Lower leg skin (tissue), 4 donors: ENCODE measurements at regions not wholly inside any gene's neighbourhood (a gene's known extent, or its start where the extent isn't known, plus 50 kb on each side); places are given as distances from the start of the nearest gene placed in this dataset.

Source experiments
- DNase-seq, 2 donors: peaks; one replicate each; pipeline ENCODE4 v3.0.0-alpha.2; 2019; ENCODE audit warnings: low spot score in 2 of 2
- H3K4me3 ChIP-seq: fragments of 200-600 bp; sonication (generic); 2 replicates; pipeline ENCODE4 v1.5.1; 2017; ENCODE audit warnings: mild to moderate bottlenecking, low read depth; ENCODE audit not compliant: poor library complexity, severe bottlenecking
- CTCF ChIP-seq, 3 donors: fragments of 450-650 bp; IDR thresholded peaks; one replicate each; pipeline ENCODE4 v1.5.1; 2016; ENCODE audit warnings: antibody characterized with exemption in 3 of 3, mild to moderate bottlenecking in 3 of 3, moderate library complexity in 2 of 3
- POLR2A ChIP-seq, 2 donors: fragments of 450-650 bp; IDR thresholded peaks; one replicate each; pipeline ENCODE4 v1.6.1; 2016 to 2017; ENCODE audit warnings: antibody characterized with exemption in 2 of 2, mild to moderate bottlenecking in 1 of 2, moderate library complexity in 1 of 2
- WGBS, 2 donors: methylation state at CpG; one replicate each; pipeline ENCODE4 v1.1.5; 2018; 5-methylcytosine and 5-hydroxymethylcytosine counted together
- intact Hi-C: fragments of 100-400 bp; cut with DNase I; formaldehyde crosslinking; loops from one replicate; pipeline ENCODE4 v1.15.0; 2023; ENCODE audit warnings: low total_unique reads

- TF ChIP-seq POLR2A (IDR thresholded peaks at IDR 0.05) (no peak), CTCF (IDR thresholded peaks at IDR 0.05) (no peak)
- no peak for DNase-seq
- intact Hi-C loops: no loop called here
- H3K4me3 ChIP-seq: no peak overlapping the region
Observed at GRCh38 chr4:130293692-130294091, 1197.7 kb downstream of the C4orf33 start.

- TF ChIP-seq CTCF (IDR thresholded peaks at IDR 0.05) (no peak), POLR2A (IDR thresholded peaks at IDR 0.05) (no peak)
- intact Hi-C loops: no loop called here
- no peak overlapping the region for H3K4me3 ChIP-seq
- DNase-seq: no peak
Observed at GRCh38 chr4:130296448-130296847, 1200.5 kb downstream of the C4orf33 start.

- DNase-seq: no peak
- WGBS, 2 donors: 70 to 72% methylated on average over 2 of the region's 2 CpGs
Observed at GRCh38 chr4:130306566-130306965, 1210.6 kb downstream of the C4orf33 start.

GRCh38 chr4:130309221-130309620 is 1213.3 kb downstream of the C4orf33 start:
- intact Hi-C loops: no loop called here
- H3K4me3 ChIP-seq: no peak overlapping the region
- 89 to 96% methylated on average over 2 of the region's 2 CpGs for WGBS, 2 donors
- no peak for DNase-seq
- TF ChIP-seq POLR2A (IDR thresholded peaks at IDR 0.05): no peak
- TF ChIP-seq CTCF (IDR thresholded peaks at IDR 0.05): no peak

More at GRCh38 chr4:130306566-130306965, 1210.6 kb downstream of the C4orf33 start:
- no peak for TF ChIP-seq POLR2A (IDR thresholded peaks at IDR 0.05)
- TF ChIP-seq CTCF (IDR thresholded peaks at IDR 0.05): no peak
- intact Hi-C loops: no loop called here
- no peak overlapping the region for H3K4me3 ChIP-seq

GRCh38 chr4:130322439-130322838 is 1226.5 kb downstream of the C4orf33 start:
- no peak overlapping the region for H3K4me3 ChIP-seq
- no peak for DNase-seq
- no peak for TF ChIP-seq CTCF (IDR thresholded peaks at IDR 0.05)
- TF ChIP-seq POLR2A (IDR thresholded peaks at IDR 0.05): no peak
- intact Hi-C loops: no loop called here

- H3K4me3 ChIP-seq: no peak overlapping the region
- intact Hi-C loops: no loop called here
- TF ChIP-seq CTCF (IDR thresholded peaks at IDR 0.05) (no peak), POLR2A (IDR thresholded peaks at IDR 0.05) (no peak)
- DNase-seq: no peak
Observed at GRCh38 chr4:130329036-130329435, 1233.1 kb downstream of the C4orf33 start.
